Adrenal gland (tissue), 5 donors: ENCODE measurements at regions not wholly inside any gene's neighbourhood (a gene's known extent, or its start where the extent isn't known, plus 50 kb on each side); places are given as distances from the start of the nearest gene placed in this dataset.

ENCODE experiments used
- CTCF ChIP-seq, 6 experiments: fragments of 450-650 bp in 4 of 6; fragments of 200-600 bp in 2 of 6; sonication (generic) in 1 of 6; IDR thresholded peaks; 1 replicate in 5 of 6; 2 replicates in 1 of 6; pipeline versions ENCODE4 v1.5.1 to v1.8.0; 2016 to 2021; ENCODE audit warnings: antibody characterized with exemption in 6 of 6, mild to moderate bottlenecking in 2 of 6, moderate library complexity in 1 of 6
- POLR2A ChIP-seq, 2 donors: fragments of 450-650 bp; IDR thresholded peaks; one replicate each; pipeline ENCODE4 v1.6.1; 2017; ENCODE audit warnings: antibody characterized with exemption in 2 of 2, mild to moderate bottlenecking in 2 of 2, moderate library complexity in 1 of 2
- donor health status: DM: no; HTN: no; CAD: no.

GRCh38 chr14:101383737-101384338, 177.5 kb upstream of the DIO3 start:
- TF ChIP-seq CTCF (IDR thresholded peaks at IDR 0.05): no peak
- TF ChIP-seq POLR2A (IDR thresholded peaks at IDR 0.05): no peak
